HCT116 (cell line): ENCODE measurements at regions not wholly inside any gene's neighbourhood (a gene's known extent, or its start where the extent isn't known, plus 50 kb on each side); places are given as distances from the start of the nearest gene placed in this dataset.

ENCODE experiments used
- ATAC-seq: fragments of 200-7000 bp; cut with Tn5 transposase; 2 replicates; pipeline ENCODE4 v1.9.1; 2020; ENCODE audit warnings: mild to moderate bottlenecking, moderate library complexity
- BruUV-seq: library from RNA; stranded (reverse); fragments of 400-500 nt; replicated peaks from 2 replicates; lab custom pipeline; 2021; lab: Mats Ljungman, UMichigan
- CTCF ChIA-PET: fragments of 300-600 bp; sonication (Branson Sonifier 250); formaldehyde crosslinking; loops from one replicate; lab custom pipeline; 2021; ENCODE audit warnings: antibody characterized with exemption; lab: Charles Lee
- POLR2A ChIA-PET: fragments of 300-600, 350-600 bp; sonication (Branson Sonifier 250); formaldehyde crosslinking; loops from one replicate; lab custom pipeline; 2021; ENCODE audit warnings: antibody characterized with exemption; lab: Charles Lee
- RAD21 ChIA-PET, 2 experiments: fragments of 300-600 bp; sonication (Branson Sonifier 250); formaldehyde crosslinking; loops; one replicate each; lab custom pipeline; 2023; ENCODE audit warnings: low total read pairs in 2 of 2; ENCODE audit not compliant: uncharacterized antibody in 2 of 2, unreplicated experiment in 2 of 2, low non-redundant PET in 1 of 2; lab: Charles Lee
- DNase-seq: peaks from one replicate; pipeline ENCODE4 v3.0.0-alpha.2; 2010; ENCODE audit warnings: low read depth, low spot score
- H2AFZ ChIP-seq: fragments of 200-600 bp; shearing (Covaris generic), sonication (generic); 2 replicates; pipeline ENCODE4 v1.6.1; 2017; ENCODE audit warnings: low read depth, mixed run types, mixed read lengths, antibody characterized with exemption, low read length; ENCODE audit not compliant: poor library complexity, severe bottlenecking
- H3K27ac ChIP-seq: 2 replicates; pipeline ENCODE4 v1.5.1; 2012; ENCODE audit warnings: low read depth, low read length
- H3K27me3 ChIP-seq: fragments of 200-600 bp; sonication (generic); 2 replicates; pipeline ENCODE4 v1.6.1; 2016; ENCODE audit warnings: mixed run types, low read length, mixed read lengths; ENCODE audit not compliant: insufficient read depth
- H3K36me3 ChIP-seq, 2 experiments: fragments of 200-500 bp in 1 of 2; fragments of 200-600 bp in 1 of 2; sonication (Bioruptor generic) in 1 of 2; sonication (generic) in 1 of 2; 2 replicates each; pipeline versions ENCODE4 v1.5.1 to v1.6.1; 2014 to 2016; ENCODE audit warnings: low read length in 2 of 2, inconsistent platforms in 1 of 2, mixed read lengths in 1 of 2, mixed run types in 1 of 2; ENCODE audit not compliant: insufficient read depth in 2 of 2, control insufficient read depth in 1 of 2
- H3K4me1 ChIP-seq, 2 experiments: fragments of 200-600 bp in 1 of 2; sonication (generic) in 1 of 2; 2 replicates each; pipeline versions ENCODE4 v1.5.1 to v1.6.1; 2012 to 2017; ENCODE audit warnings: low read length in 2 of 2, inconsistent platforms in 1 of 2, mild to moderate bottlenecking in 1 of 2, mixed read lengths in 1 of 2, mixed run types in 1 of 2, moderate library complexity in 1 of 2; ENCODE audit not compliant: insufficient read depth in 2 of 2, control insufficient read depth in 1 of 2
- H3K4me2 ChIP-seq: fragments of 200-600 bp; sonication (generic); 2 replicates; pipeline ENCODE4 v1.6.1; 2017; ENCODE audit warnings: mixed run types, low read length, mixed read lengths
- H3K4me3 ChIP-seq, 2 experiments: fragments of 200-600 bp in 1 of 2; sonication (generic) in 1 of 2; replicated peaks in 1 of 2; 2 replicates each; pipeline ENCODE4 v1.5.1; 2011 to 2016; ENCODE audit warnings: low read length in 2 of 2, control low read depth in 1 of 2, low read depth in 1 of 2, mild to moderate bottlenecking in 1 of 2, mixed read lengths in 1 of 2, mixed run types in 1 of 2
- H3K79me2 ChIP-seq: fragments of 200-600 bp; sonication (generic); 2 replicates; pipeline ENCODE4 v1.6.1; 2017; ENCODE audit warnings: mild to moderate bottlenecking, mixed run types, low read length, moderate library complexity, mixed read lengths; ENCODE audit not compliant: insufficient read depth
- H3K9ac ChIP-seq: fragments of 200-600 bp; sonication (generic); 2 replicates; pipeline ENCODE4 v1.6.1; 2016; ENCODE audit warnings: low read length, mixed read lengths
- H3K9me2 ChIP-seq: fragments of 200-600 bp; sonication (generic), shearing (Covaris generic); 2 replicates; pipeline ENCODE4 v1.6.1; 2017; ENCODE audit warnings: mixed run types, mild to moderate bottlenecking, moderate library complexity; ENCODE audit not compliant: insufficient read depth
- H3K9me3 ChIP-seq, 2 experiments: fragments of 200-500 bp in 1 of 2; fragments of 200-600 bp in 1 of 2; sonication (Bioruptor generic) in 1 of 2; sonication (generic) in 1 of 2; 2 replicates each; pipeline ENCODE4 v1.6.1; 2014 to 2017; ENCODE audit warnings: low read length in 2 of 2, mixed read lengths in 2 of 2, inconsistent platforms in 1 of 2, low read depth in 1 of 2, mild to moderate bottlenecking in 1 of 2, mixed run types in 1 of 2, moderate library complexity in 1 of 2; ENCODE audit not compliant: control insufficient read depth in 1 of 2, insufficient read depth in 1 of 2
- H4K20me1 ChIP-seq: fragments of 200-600 bp; sonication (generic), shearing (Covaris generic); 2 replicates; pipeline ENCODE4 v1.6.1; 2017; ENCODE audit warnings: mixed run types, mild to moderate bottlenecking, moderate library complexity; ENCODE audit not compliant: insufficient read depth
- ATF3 ChIP-seq: IDR thresholded peaks from 2 replicates; pipeline ENCODE4 v1.6.1; 2012
- CTCF ChIP-seq, 3 experiments: fragments of 200-600 bp in 1 of 3; sonication (generic) in 1 of 3; IDR thresholded peaks in 2 of 3; conservative IDR thresholded peaks in 1 of 3; 2 replicates each; pipeline ENCODE4 v1.5.1; 2012 to 2017; ENCODE audit warnings: low read depth in 2 of 3, low read length in 2 of 3, antibody characterized with exemption in 1 of 3, borderline replicate concordance in 1 of 3, control low read depth in 1 of 3, mild to moderate bottlenecking in 1 of 3, mixed read lengths in 1 of 3, mixed run types in 1 of 3, moderate library complexity in 1 of 3; ENCODE audit not compliant: insufficient read depth in 1 of 3
- EGR1 ChIP-seq: IDR thresholded peaks from 2 replicates; pipeline ENCODE4 v1.6.1; 2012; ENCODE audit warnings: low read depth
- ELF1 ChIP-seq: IDR thresholded peaks from 2 replicates; pipeline ENCODE4 v1.6.1; 2012; ENCODE audit warnings: low read depth, borderline replicate concordance
- EZH2 ChIP-seq: fragments of 200-600 bp; sonication (generic); IDR thresholded peaks from 2 replicates; pipeline ENCODE4 v1.6.1; 2017; ENCODE audit warnings: antibody characterized with exemption, mixed run types
- EZH2phosphoT487 ChIP-seq: fragments of 200-600 bp; IDR thresholded peaks from 2 replicates; pipeline ENCODE4 v1.6.1; 2018; ENCODE audit warnings: antibody characterized with exemption, borderline replicate concordance
- FOSL1 ChIP-seq: IDR thresholded peaks from 2 replicates; pipeline ENCODE4 v1.6.1; 2012; ENCODE audit warnings: low read depth
- JUND ChIP-seq: IDR thresholded peaks from 2 replicates; pipeline ENCODE4 v1.6.1; 2012
- MAX ChIP-seq: IDR thresholded peaks from 2 replicates; pipeline ENCODE4 v1.6.1; 2012
- POLR2A ChIP-seq: IDR thresholded peaks from 2 replicates; pipeline ENCODE4 v1.7.0; 2011; ENCODE audit warnings: borderline replicate concordance; ENCODE audit not compliant: insufficient read depth, insufficient read length; ENCODE audit errors: extremely low read depth
- SIN3A ChIP-seq: IDR thresholded peaks from 2 replicates; pipeline ENCODE4 v1.6.1; 2012; ENCODE audit warnings: low read depth
- SRF ChIP-seq: IDR thresholded peaks from 2 replicates; pipeline ENCODE4 v1.6.1; 2012; ENCODE audit warnings: low read depth
- ZBTB33 ChIP-seq: IDR thresholded peaks from 2 replicates; pipeline ENCODE4 v1.6.1; 2011; ENCODE audit warnings: mild to moderate bottlenecking, low read length, moderate library complexity; ENCODE audit not compliant: insufficient replicate concordance; ENCODE audit errors: extremely low read depth
- ZNF274 ChIP-seq: fragments of 200-500 bp; sonication (Bioruptor generic); IDR thresholded peaks from 2 replicates; pipeline ENCODE4 v1.6.1; 2014; ENCODE audit warnings: mild to moderate bottlenecking, low read depth, low read length, inconsistent platforms
- intact Hi-C: fragments of 100-400 bp; cut with micrococcal nuclease; formaldehyde crosslinking; loops from 2 replicates; pipeline ENCODE4 v1.10.0; 2022

- Histone ChIP-seq H3K4me1 (no peaks in the 10 kb centered on the region), H3K4me3 (no peak overlapping the region), H3K9me3 (no peaks in the 10 kb centered on the region), H2AFZ (no peak overlapping the region), H4K20me1 (no peaks in the 10 kb centered on the region), H3K4me2 (no peak overlapping the region), H3K27ac (no peak overlapping the region), H3K36me3 (no peaks in the 10 kb centered on the region), H3K27me3 (no peaks in the 10 kb centered on the region)
- CTCF ChIA-PET, result no interaction called here
- DNase-seq, result no peak
- no peak for ATAC-seq
- intact Hi-C loops, result loop anchor here (2.0 kb wide), 1 partner anchor 19 kb away; no protein-coding TSS in a partner anchor
- POLR2A ChIA-PET, result no interaction called here
- RAD21 ChIA-PET, result no interaction called here
- TF ChIP-seq ZBTB33, result no peak
- no peak for TF ChIP-seq JUND
- TF ChIP-seq FOSL1, result no peak
- TF ChIP-seq EZH2phosphoT487, result no peak
- no peak for TF ChIP-seq EGR1
- TF ChIP-seq SRF, result no peak
- TF ChIP-seq ZNF274, result no peak
- TF ChIP-seq, all 23 proteins: peak for 0
- Histone ChIP-seq H3K79me2 (no peaks in the 10 kb centered on the region), H3K9ac (no peak overlapping the region), H3K9me2 (no peaks in the 10 kb centered on the region)
- no TSS peak for BruUV-seq
Measured at GRCh38 chr1:203572134-203572625, 54.5 kb upstream of the ATP2B4 start.

GRCh38 chr1:203573730-203574129 is 52.9 kb upstream of the ATP2B4 start:
- no peak overlapping the region for H3K9ac ChIP-seq
- H3K9me3 ChIP-seq, result no peaks in the 10 kb centered on the region
- no peak overlapping the region for H3K4me2 ChIP-seq
- H3K79me2 ChIP-seq, result no peaks in the 10 kb centered on the region
- no peak overlapping the region for H3K27ac ChIP-seq
- ChIA-PET POLR2A (no interaction called here), CTCF (no interaction called here), RAD21 (no interaction called here)
- H3K4me1 ChIP-seq, result no peaks in the 10 kb centered on the region
- no peak overlapping the region for H2AFZ ChIP-seq
- DNase-seq, result no peak
- intact Hi-C loops, result loop anchor here (2.0 kb wide), 1 partner anchor 21 kb away; no protein-coding TSS in a partner anchor
- H3K36me3 ChIP-seq, result no peaks in the 10 kb centered on the region
- H3K9me2 ChIP-seq, result no peaks in the 10 kb centered on the region
- H3K27me3 ChIP-seq, result no peaks in the 10 kb centered on the region
- BruUV-seq, result no TSS peak
- no peak for ATAC-seq
- no peak overlapping the region for H3K4me3 ChIP-seq
- H4K20me1 ChIP-seq, result no peaks in the 10 kb centered on the region
- TF ChIP-seq ATF3, result no peak
- TF ChIP-seq EZH2phosphoT487, result no peak
- no peak for TF ChIP-seq EZH2
- TF ChIP-seq ZBTB33, result no peak
- no peak for TF ChIP-seq POLR2A
- no peak for TF ChIP-seq CTCF (IDR thresholded peaks at IDR 0.05 in 2 of 3, conservative IDR thresholded peaks at IDR 0.05 in 1 of 3; ENCODE audit: borderline replicate concordance in 1 of 3, insufficient read depth in 1 of 3, low read depth in 2 of 3, low read length in 2 of 3)
- TF ChIP-seq SRF, result no peak
- no peak for TF ChIP-seq ELF1
- no peak for TF ChIP-seq JUND
- TF ChIP-seq MAX, result no peak
- no peak for TF ChIP-seq SIN3A
